H1 (cell line): ENCODE measurements at regions not wholly inside any gene's neighbourhood (a gene's known extent, or its start where the extent isn't known, plus 50 kb on each side); places are given as distances from the start of the nearest gene placed in this dataset.

Experiments
- CTCF ChIA-PET: fragments of 300-600 bp; sonication (Branson Sonifier 250); formaldehyde crosslinking; loops from one replicate; lab custom pipeline; 2021; ENCODE audit not compliant: partially characterized antibody; lab: Charles Lee
- POLR2A ChIA-PET: fragments of 300-600 bp; sonication (Branson Sonifier 250); formaldehyde crosslinking; loops from one replicate; lab custom pipeline; 2021; ENCODE audit warnings: inconsistent platforms; ENCODE audit not compliant: partially characterized antibody; lab: Charles Lee
- DNase-seq, 2 experiments: peaks; one replicate each; pipeline versions ENCODE4 v3.0.0 to v3.0.0-alpha.2; 2010 to 2022; ENCODE audit warnings: low spot score in 2 of 2, low read depth in 1 of 2, mixed read lengths in 1 of 2
- FAIRE-seq: peaks from 2 replicates; lab custom pipeline; 2011; peaks lifted over from hg19 to GRCh38; lab: Jason Lieb, UNC
- H2AFZ ChIP-seq: 2 replicates; pipeline ENCODE4 v1.8.1; 2012; ENCODE audit warnings: low read length, inconsistent platforms
- H2AK5ac ChIP-seq: 2 replicates; pipeline ENCODE4 v1.6.1; 2013; ENCODE audit warnings: low read depth, low read length
- H2BK120ac ChIP-seq: replicated peaks from 2 replicates; pipeline ENCODE3; 2013; ENCODE audit warnings: low read depth, low read length, inconsistent platforms
- H2BK12ac ChIP-seq: 2 replicates; pipeline ENCODE4 v1.6.1; 2013; ENCODE audit warnings: low read depth, low read length
- H2BK15ac ChIP-seq: 2 replicates; pipeline ENCODE4 v1.6.1; 2013; ENCODE audit warnings: low read length
- H2BK20ac ChIP-seq: 2 replicates; pipeline ENCODE4 v1.6.1; 2013; ENCODE audit warnings: low read length
- H2BK5ac ChIP-seq: 2 replicates; pipeline ENCODE4 v1.6.1; 2013; ENCODE audit warnings: low read depth, low read length
- H3K14ac ChIP-seq: 2 replicates; pipeline ENCODE4 v1.6.1; 2013; ENCODE audit warnings: inconsistent platforms; ENCODE audit not compliant: insufficient read length
- H3K18ac ChIP-seq: 2 replicates; pipeline ENCODE4 v1.6.1; 2013; ENCODE audit warnings: low read length; ENCODE audit errors: extremely low read depth
- H3K23ac ChIP-seq: 2 replicates; pipeline ENCODE4 v1.6.1; 2013; ENCODE audit warnings: inconsistent platforms; ENCODE audit not compliant: insufficient read length
- H3K23me2 ChIP-seq: 2 replicates; pipeline ENCODE4 v1.6.1; 2013; ENCODE audit warnings: low read depth, low read length
- H3K27ac ChIP-seq: 2 replicates; pipeline ENCODE4 v1.6.1; 2011; ENCODE audit warnings: low read depth, low read length, inconsistent platforms
- H3K27me3 ChIP-seq, 4 experiments: replicated peaks in 1 of 4; 1 replicate in 1 of 4; 2 replicates in 3 of 4; pipeline versions ENCODE4 v1.6.1 to v1.8.1; 2011 to 2013; ENCODE audit warnings: low read length in 3 of 4, mild to moderate bottlenecking in 3 of 4, inconsistent platforms in 2 of 4, mixed read lengths in 2 of 4, moderate library complexity in 1 of 4; ENCODE audit not compliant: control insufficient read depth in 3 of 4, insufficient read depth in 3 of 4; ENCODE audit errors: extremely low read depth in 1 of 4
- H3K36me3 ChIP-seq, 4 experiments: 2 replicates each; pipeline versions ENCODE4 v1.6.1 to v1.8.1; 2011 to 2013; ENCODE audit warnings: mild to moderate bottlenecking in 4 of 4, low read length in 3 of 4, moderate library complexity in 2 of 4, control low read depth in 1 of 4, inconsistent platforms in 1 of 4; ENCODE audit not compliant: insufficient read depth in 4 of 4, control insufficient read depth in 2 of 4
- H3K4ac ChIP-seq: replicated peaks from 2 replicates; pipeline ENCODE3; 2013; ENCODE audit warnings: low read length, low read depth, mixed read lengths, inconsistent platforms; ENCODE audit not compliant: insufficient read length
- H3K4me1 ChIP-seq, 4 experiments: replicated peaks in 1 of 4; 1 replicate in 1 of 4; 2 replicates in 3 of 4; pipeline versions ENCODE4 v1.6.1 to v1.8.1; 2011 to 2013; ENCODE audit warnings: low read length in 3 of 4, inconsistent platforms in 2 of 4, mixed read lengths in 1 of 4; ENCODE audit not compliant: insufficient read depth in 4 of 4, control insufficient read depth in 3 of 4
- H3K4me2 ChIP-seq, 2 experiments: 2 replicates each; pipeline versions ENCODE4 v1.6.1 to v1.8.1; 2011 to 2013; ENCODE audit warnings: low read depth in 2 of 2, low read length in 2 of 2, control low read depth in 1 of 2, inconsistent platforms in 1 of 2, mild to moderate bottlenecking in 1 of 2; ENCODE audit not compliant: insufficient read depth in 1 of 2
- H3K4me3 ChIP-seq, 4 experiments: fragments of 200-600, 300-600 bp in 1 of 4; sonication (generic), shearing (Covaris generic), sonication (Bioruptor Twin) in 1 of 4; 2 replicates each; pipeline versions ENCODE4 v1.5.1 to v1.8.1; 2011 to 2016; ENCODE audit warnings: low read length in 4 of 4, low read depth in 3 of 4, control low read depth in 2 of 4, inconsistent platforms in 2 of 4, mild to moderate bottlenecking in 2 of 4, mixed read lengths in 1 of 4, moderate library complexity in 1 of 4; ENCODE audit not compliant: insufficient read depth in 2 of 4; ENCODE audit errors: extremely low read depth in 1 of 4
- H3K56ac ChIP-seq: replicated peaks from 2 replicates; pipeline ENCODE3; 2013; ENCODE audit warnings: low read depth, mild to moderate bottlenecking, mixed read lengths, low read length, inconsistent platforms; ENCODE audit not compliant: insufficient read length
- H3K79me1 ChIP-seq: 2 replicates; pipeline ENCODE4 v1.6.1; 2013; ENCODE audit warnings: low read depth, low read length, control low read depth
- H3K79me2 ChIP-seq, 2 experiments: 2 replicates each; pipeline versions ENCODE4 v1.6.1 to v1.8.1; 2012 to 2013; ENCODE audit warnings: low read length in 2 of 2, mild to moderate bottlenecking in 2 of 2, inconsistent platforms in 1 of 2; ENCODE audit not compliant: insufficient read depth in 2 of 2, control insufficient read depth in 1 of 2
- H3K9ac ChIP-seq, 4 experiments: replicated peaks in 1 of 4; 1 replicate in 1 of 4; 2 replicates in 3 of 4; pipeline versions ENCODE4 v1.6.1 to v1.8.1; 2011 to 2013; ENCODE audit warnings: low read depth in 3 of 4, low read length in 3 of 4, control low read depth in 2 of 4, mild to moderate bottlenecking in 2 of 4, moderate library complexity in 2 of 4, inconsistent platforms in 1 of 4; ENCODE audit errors: extremely low read depth in 1 of 4
- H3K9me3 ChIP-seq, 2 experiments: 2 replicates each; pipeline versions ENCODE4 v1.6.1 to v1.8.1; 2012 to 2013; ENCODE audit warnings: mild to moderate bottlenecking in 2 of 2, moderate library complexity in 2 of 2, control low read depth in 1 of 2, inconsistent platforms in 1 of 2, low read depth in 1 of 2, low read length in 1 of 2, mixed read lengths in 1 of 2; ENCODE audit not compliant: insufficient read depth in 2 of 2
- H4K20me1 ChIP-seq, 2 experiments: replicated peaks in 1 of 2; 2 replicates each; pipeline versions ENCODE3 to v1.8.1; 2011 to 2013; ENCODE audit warnings: inconsistent platforms in 2 of 2, low read length in 2 of 2, mild to moderate bottlenecking in 1 of 2; ENCODE audit not compliant: insufficient read depth in 2 of 2, control insufficient read depth in 1 of 2
- H4K5ac ChIP-seq: 2 replicates; pipeline ENCODE4 v1.6.1; 2013; ENCODE audit warnings: low read length, low read depth, mixed read lengths, inconsistent platforms; ENCODE audit not compliant: insufficient read length
- H4K8ac ChIP-seq: 2 replicates; pipeline ENCODE4 v1.8.0; 2013; ENCODE audit warnings: mild to moderate bottlenecking, moderate library complexity, low read length, inconsistent platforms; ENCODE audit not compliant: insufficient read depth; ENCODE audit errors: extremely low read depth
- H4K91ac ChIP-seq: replicated peaks from 2 replicates; pipeline ENCODE3; 2013; ENCODE audit warnings: low read length, mixed read lengths, inconsistent platforms; ENCODE audit not compliant: insufficient read length
- CBX8 ChIP-seq: fragments of 300-800, 300-1000 bp; sonication (generic); IDR thresholded peaks from 2 replicates; pipeline ENCODE4 v1.7.1; 2016; ENCODE audit warnings: low read depth, low read length, borderline replicate concordance
- SUZ12 ChIP-seq: fragments of 200-600 bp; sonication (generic); IDR thresholded peaks from 2 replicates; pipeline ENCODE4 v1.6.1; 2012; ENCODE audit warnings: mild to moderate bottlenecking, inconsistent platforms, low read length, moderate library complexity, mixed read lengths
- YY1 ChIP-seq: IDR thresholded peaks from 2 replicates; pipeline ENCODE4 v1.6.1; 2011; ENCODE audit warnings: low read depth, mild to moderate bottlenecking, low read length
- WGBS, 2 experiments: shearing (Covaris generic) in 1 of 2; methylation state at CpG; one replicate each; pipeline versions ENCODE4 v1.1.6 to v1.1.7; 2013 to 2015; ENCODE audit warnings: low lambda C conversion rate in 2 of 2, mixed read lengths in 2 of 2, inconsistent platforms in 1 of 2, low coverage in 1 of 2, missing lambda C conversion rate in 1 of 2; ENCODE audit not compliant: insufficient replicate concordance in 2 of 2, insufficient coverage in 1 of 2, insufficient read length in 1 of 2; ENCODE audit errors: extremely low coverage in 1 of 2, missing lambda C conversion rate in 1 of 2; 5-methylcytosine and 5-hydroxymethylcytosine counted together
- TF ChIP-seq, protein P1 (sequence below), 3 experiments: IDR thresholded peaks; 1 replicate in 2 of 3; 2 replicates in 1 of 3; pipeline versions ENCODE4 v1.5.1 to v1.6.1; 2011; ENCODE audit warnings: low read length in 3 of 3, mild to moderate bottlenecking in 3 of 3, inconsistent platforms in 2 of 3, low read depth in 1 of 3, moderate library complexity in 1 of 3; ENCODE audit not compliant: insufficient read depth in 1 of 3; ENCODE audit errors: control extremely low read depth in 1 of 3

GRCh38 chr1:245055752-245056151 lies 99.0 kb upstream of the KIF26B start:
- Histone ChIP-seq H4K8ac (no peak overlapping the region), H3K4me3 (no peak overlapping the region), H4K20me1 (no peaks in the 10 kb centered on the region), H3K23ac (no peak overlapping the region), H2BK15ac (no peak overlapping the region), H3K14ac (no peak overlapping the region), H2AFZ (no peak overlapping the region), H3K18ac (no peak overlapping the region), H3K9ac (no peak overlapping the region), H3K79me1 (no peaks in the 10 kb centered on the region), H4K5ac (no peak overlapping the region), H3K27ac (no peak overlapping the region), H2AK5ac (no peak overlapping the region), H3K4me2 (no peak overlapping the region), H3K4me1 (peaks cover 5 to 12% (median 8%) of the 10 kb centered on the region in 4 experiments; a peak in 6 of 7 replicates), H2BK5ac (no peak overlapping the region), H3K27me3 (no peaks in the 10 kb centered on the region), H2BK20ac (no peak overlapping the region), H2BK12ac (no peak overlapping the region), H3K9me3 (peaks cover 0 to 3% of the 10 kb centered on the region in 2 experiments; a peak in 1 of 4 replicates), H3K56ac (no peak overlapping the region), H3K4ac (no peak overlapping the region), H2BK120ac (no peak overlapping the region), H4K91ac (no peak overlapping the region), H3K23me2 (no peaks in the 10 kb centered on the region), H3K36me3 (no peaks in the 10 kb centered on the region; a peak in 1 of 8 replicates), H3K79me2 (no peaks in the 10 kb centered on the region)
- ChIA-PET CTCF (no interaction called here), POLR2A (interaction anchor here (1.1 kb wide), 1 partner anchor 212 kb away, joined by 3 read pairs; no protein-coding TSS in a partner anchor)
- no peak for TF ChIP-seq SUZ12
- TF ChIP-seq, protein P1, sequence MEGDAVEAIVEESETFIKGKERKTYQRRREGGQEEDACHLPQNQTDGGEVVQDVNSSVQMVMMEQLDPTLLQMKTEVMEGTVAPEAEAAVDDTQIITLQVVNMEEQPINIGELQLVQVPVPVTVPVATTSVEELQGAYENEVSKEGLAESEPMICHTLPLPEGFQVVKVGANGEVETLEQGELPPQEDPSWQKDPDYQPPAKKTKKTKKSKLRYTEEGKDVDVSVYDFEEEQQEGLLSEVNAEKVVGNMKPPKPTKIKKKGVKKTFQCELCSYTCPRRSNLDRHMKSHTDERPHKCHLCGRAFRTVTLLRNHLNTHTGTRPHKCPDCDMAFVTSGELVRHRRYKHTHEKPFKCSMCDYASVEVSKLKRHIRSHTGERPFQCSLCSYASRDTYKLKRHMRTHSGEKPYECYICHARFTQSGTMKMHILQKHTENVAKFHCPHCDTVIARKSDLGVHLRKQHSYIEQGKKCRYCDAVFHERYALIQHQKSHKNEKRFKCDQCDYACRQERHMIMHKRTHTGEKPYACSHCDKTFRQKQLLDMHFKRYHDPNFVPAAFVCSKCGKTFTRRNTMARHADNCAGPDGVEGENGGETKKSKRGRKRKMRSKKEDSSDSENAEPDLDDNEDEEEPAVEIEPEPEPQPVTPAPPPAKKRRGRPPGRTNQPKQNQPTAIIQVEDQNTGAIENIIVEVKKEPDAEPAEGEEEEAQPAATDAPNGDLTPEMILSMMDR (IDR thresholded peaks at IDR 0.05; ENCODE audit: control extremely low read depth in 1 of 3, insufficient read depth in 1 of 3, low read depth in 1 of 3, low read length in 3 of 3), result no peak
- no peak for TF ChIP-seq YY1
- no peak for TF ChIP-seq CBX8
- no peak for FAIRE-seq
- DNase-seq, result no peak
- WGBS, 2 experiments, result 62% methylated on average over 4 of the region's 4 CpGs; no CpG with 5 or more reads in 1 of the 2 experiments
